ENCODE measurements at regions not wholly inside any gene's neighbourhood (a gene's known extent, or its start where the extent isn't known, plus 50 kb on each side); places are given as distances from the start of the nearest gene placed in this dataset.

- no peak for DNase-seq (ENCODE audit: low read depth, low spot score)
- in situ Hi-C loops (cut with HindIII; ENCODE audit: low sequenced_read_pairs) = no loop called here
- no peak for TF ChIP-seq CTCF (IDR thresholded peaks at IDR 0.05; ENCODE audit: low read depth, low read length)
- H3K4me3 ChIP-seq (ENCODE audit: low read depth, low read length) = no peak overlapping the region
Observed at GRCh38 chr18:51519571-51519970, 322.1 kb upstream of the MEX3C start.

DNA sequence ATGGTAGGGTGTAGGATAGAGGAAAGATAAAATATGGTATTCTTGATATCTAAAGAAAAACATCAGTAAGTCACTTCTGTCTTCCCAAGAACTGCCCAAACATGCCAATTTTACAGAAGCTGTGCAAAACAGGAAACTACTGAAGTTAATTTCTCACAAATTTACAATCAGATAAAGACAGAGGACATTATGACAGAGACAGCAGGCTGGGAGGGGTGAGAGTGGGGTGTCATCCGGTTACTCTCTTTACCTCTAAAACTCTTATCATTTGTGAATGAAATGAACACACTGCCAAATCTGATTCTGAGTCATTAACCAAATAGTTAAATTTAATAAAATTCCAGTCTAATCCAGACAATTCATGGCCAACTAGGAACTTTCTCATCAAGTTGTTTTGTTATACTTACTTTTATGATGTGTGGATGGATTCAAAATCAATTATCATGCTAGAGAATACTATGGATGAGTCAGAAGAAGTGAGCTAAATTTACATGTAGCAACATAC lies 323.2 kb upstream of the MEX3C start:
- TF ChIP-seq CTCF (IDR thresholded peaks at IDR 0.05; ENCODE audit: low read depth, low read length) = no peak
- DNase-seq (ENCODE audit: low read depth, low spot score) = no peak
- no peak overlapping the region for H3K4me3 ChIP-seq (ENCODE audit: low read depth, low read length)
- in situ Hi-C loops (cut with HindIII; ENCODE audit: low sequenced_read_pairs) = no loop called here

DNA sequence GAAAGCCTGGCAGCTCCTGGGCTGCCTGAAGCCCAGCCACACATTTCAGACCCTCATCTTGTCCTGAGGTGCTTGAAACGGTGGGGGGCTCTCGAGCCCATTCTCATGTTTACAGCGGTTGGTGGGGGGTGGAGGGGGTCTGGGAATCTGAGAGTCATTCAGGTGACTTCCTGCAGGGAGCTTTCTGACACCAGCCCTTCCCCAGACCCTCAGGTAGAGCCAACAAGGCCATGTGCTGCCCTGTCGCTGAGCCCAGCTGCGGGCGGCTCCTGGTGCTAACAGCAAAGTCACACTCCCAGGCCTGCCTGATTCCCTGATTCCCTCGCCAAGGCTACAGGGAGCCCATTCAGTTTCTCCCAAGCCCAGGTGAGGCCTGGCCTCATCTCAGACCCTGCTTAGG lies 324.9 kb upstream of the MEX3C start:
- in situ Hi-C loops (cut with HindIII; ENCODE audit: low sequenced_read_pairs) = no loop called here
- no peak overlapping the region for H3K4me3 ChIP-seq (ENCODE audit: low read depth, low read length)
- DNase-seq (ENCODE audit: low read depth, low spot score) = no peak
- TF ChIP-seq CTCF (IDR thresholded peaks at IDR 0.05; ENCODE audit: low read depth, low read length) = no peak

DNA sequence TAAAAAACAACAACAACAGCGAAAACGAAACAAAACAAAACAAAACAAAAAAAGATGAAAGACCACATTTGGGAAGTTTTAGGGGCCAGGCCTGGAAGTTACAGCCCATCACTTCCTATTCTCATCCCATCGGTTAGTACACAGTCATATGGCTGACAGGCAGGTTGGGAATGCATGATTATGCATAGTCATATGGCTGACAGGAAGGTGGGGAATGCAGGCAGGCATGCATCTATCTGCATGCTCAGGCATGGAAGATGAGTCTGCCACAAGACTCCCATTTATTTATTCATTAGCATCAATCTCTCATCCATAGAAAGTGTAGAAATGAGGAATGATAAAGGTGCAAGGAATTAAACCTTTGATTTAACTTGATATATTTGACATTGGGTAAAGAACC lies 325.3 kb upstream of the MEX3C start:
- no peak for DNase-seq (ENCODE audit: low read depth, low spot score)
- TF ChIP-seq CTCF (IDR thresholded peaks at IDR 0.05; ENCODE audit: low read depth, low read length) = no peak
- H3K4me3 ChIP-seq (ENCODE audit: low read depth, low read length) = no peak overlapping the region
- in situ Hi-C loops (cut with HindIII; ENCODE audit: low sequenced_read_pairs) = no loop called here

DNA sequence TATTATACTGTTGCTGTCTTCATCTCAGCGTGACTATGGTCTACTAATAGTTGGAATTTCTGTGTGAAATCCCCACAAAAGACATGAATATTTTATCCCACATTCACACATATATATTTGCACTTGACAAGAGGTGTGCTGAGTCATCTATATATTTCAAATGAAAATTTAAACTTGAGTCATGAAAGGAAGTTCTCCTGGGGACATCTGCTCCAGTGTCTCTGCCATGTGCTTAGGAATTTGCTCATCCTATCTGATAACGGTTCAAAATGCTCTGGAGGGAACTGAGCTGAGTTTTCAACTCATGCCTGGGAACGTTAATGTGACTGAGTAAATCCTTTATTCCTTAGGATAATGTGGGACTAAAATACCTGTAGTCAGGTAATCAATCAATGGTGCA lies 326.2 kb upstream of the MEX3C start:
- no peak overlapping the region for H3K4me3 ChIP-seq (ENCODE audit: low read depth, low read length)
- in situ Hi-C loops (cut with HindIII; ENCODE audit: low sequenced_read_pairs) = no loop called here

DNA sequence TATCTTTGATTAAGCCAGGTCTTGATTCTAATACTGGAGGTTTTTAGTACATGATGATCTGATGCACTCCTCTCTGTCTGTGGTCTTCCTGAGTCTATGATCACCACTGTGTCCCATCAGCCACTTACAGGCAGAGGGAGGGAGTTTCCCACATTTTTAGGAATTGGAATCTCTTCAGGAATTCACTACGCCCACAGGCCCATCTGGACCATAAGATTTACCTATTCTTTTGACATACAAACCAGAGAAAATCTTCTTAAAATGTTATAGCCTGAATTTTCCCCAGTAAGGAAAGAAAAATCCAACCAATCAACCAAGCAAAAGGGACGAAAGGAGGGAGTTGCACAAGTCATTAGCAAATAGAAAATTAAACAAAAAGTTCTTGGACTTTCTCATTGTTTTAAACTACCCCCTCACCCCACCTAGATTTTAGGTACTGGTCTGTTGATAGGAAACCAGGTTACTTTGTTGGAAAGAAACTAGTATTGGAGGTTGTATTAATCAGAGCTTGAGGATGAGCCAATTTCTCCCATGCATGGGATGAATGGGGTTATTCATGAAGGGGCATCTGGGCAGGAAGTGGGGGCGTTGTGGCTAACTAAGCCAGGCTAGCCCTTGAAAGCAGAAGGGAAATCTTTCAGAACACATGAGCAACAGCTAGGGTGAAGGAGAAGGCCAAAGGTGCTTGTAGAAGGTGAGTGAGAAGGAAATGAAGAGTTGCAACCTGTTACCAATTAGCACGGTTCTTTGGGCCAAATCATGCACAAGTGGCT lies 328.2 kb upstream of the MEX3C start:
- in situ Hi-C loops (cut with HindIII; ENCODE audit: low sequenced_read_pairs) = no loop called here
- no peak for DNase-seq (ENCODE audit: low read depth, low spot score)
- TF ChIP-seq CTCF (IDR thresholded peaks at IDR 0.05; ENCODE audit: low read depth, low read length) = no peak
- H3K4me3 ChIP-seq (ENCODE audit: low read depth, low read length) = no peak overlapping the region

More for the DNA sequence above, 326.2 kb upstream of the MEX3C start:
- no peak for DNase-seq (ENCODE audit: low read depth, low spot score)
- TF ChIP-seq CTCF (IDR thresholded peaks at IDR 0.05; ENCODE audit: low read depth, low read length) = no peak
